Upper lobe of left lung (tissue), 6 donors: ENCODE measurements at regions not wholly inside any gene's neighbourhood (a gene's known extent, or its start where the extent isn't known, plus 50 kb on each side); places are given as distances from the start of the nearest gene placed in this dataset.

Experiments used
- ATAC-seq, 2 donors: fragments of 200-7000 bp; cut with Tn5 transposase; one replicate each; pipeline ENCODE4 v1.9.1; 2022; ENCODE audit warnings: mild to moderate bottlenecking in 2 of 2, moderate library complexity in 2 of 2; ENCODE audit not compliant: low FRiP score in 2 of 2
- DNase-seq, 2 donors: peaks; one replicate each; pipeline ENCODE4 v3.0.0-alpha.2; 2019 to 2020
- H3K27ac ChIP-seq, 4 donors: fragments of 200-600 bp; sonication (generic); one replicate each; pipeline ENCODE4 v1.5.1; 2016 to 2019
- H3K27me3 ChIP-seq, 4 donors: fragments of 200-600 bp; sonication (generic); one replicate each; pipeline ENCODE4 v1.5.1; 2017 to 2019
- H3K36me3 ChIP-seq, 4 donors: fragments of 200-600 bp; sonication (generic); one replicate each; pipeline ENCODE4 v1.5.1; 2016 to 2019
- H3K4me1 ChIP-seq, 4 donors: fragments of 200-600 bp; sonication (generic); one replicate each; pipeline ENCODE4 v1.5.1; 2018 to 2019
- H3K4me3 ChIP-seq, 4 donors: fragments of 200-600 bp; sonication (generic); one replicate each; pipeline ENCODE4 v1.5.1; 2017 to 2019; ENCODE audit warnings: mild to moderate bottlenecking in 2 of 4, moderate library complexity in 1 of 4
- H3K9me3 ChIP-seq, 4 donors: fragments of 200-600 bp; sonication (generic); one replicate each; pipeline ENCODE4 v1.5.1; 2018 to 2019
- CTCF ChIP-seq, 6 experiments: fragments of 450-650 bp in 4 of 6; fragments of 200-600 bp in 2 of 6; sonication (generic) in 2 of 6; IDR thresholded peaks; one replicate each; pipeline ENCODE4 v1.5.1; 2016 to 2019; ENCODE audit warnings: antibody characterized with exemption in 6 of 6
- EP300 ChIP-seq, 4 donors: sonication (generic); formaldehyde crosslinking; IDR thresholded peaks; one replicate each; pipeline ENCODE4 v1.5.1; 2017; ENCODE audit warnings: antibody characterized with exemption in 4 of 4, control low read depth in 2 of 4
- POLR2A ChIP-seq, 4 donors: fragments of 450-650 bp; IDR thresholded peaks; one replicate each; pipeline ENCODE4 v1.5.1; 2016 to 2017; ENCODE audit warnings: antibody characterized with exemption in 4 of 4, mild to moderate bottlenecking in 2 of 4
- POLR2AphosphoS5 ChIP-seq, 2 donors: sonication (generic); formaldehyde crosslinking; IDR thresholded peaks; one replicate each; pipeline ENCODE4 v1.5.1; 2017; ENCODE audit warnings: antibody characterized with exemption in 2 of 2
- WGBS, 2 donors: methylation state at CpG; one replicate each; pipeline ENCODE4 v1.1.5; 2017 to 2018; 5-methylcytosine and 5-hydroxymethylcytosine counted together
- donor health status: DM: no; HTN: no; CAD: no; lungs with moderate emphysema.
- donor health status: DM: no; HTN: yes; CAD: no; lungs with severe emphysema.

- Histone ChIP-seq H3K27me3 (no peaks in the 10 kb centered on the region), H3K27ac (no peak overlapping the region), H3K4me3 (no peak overlapping the region), H3K9me3 (no peaks in the 10 kb centered on the region), H3K4me1 (no peaks in the 10 kb centered on the region), H3K36me3 (no peaks in the 10 kb centered on the region)
- ATAC-seq (no peak), DNase-seq (no peak)
- no peak for TF ChIP-seq CTCF (IDR thresholded peaks at IDR 0.05)
- no peak for TF ChIP-seq EP300 (IDR thresholded peaks at IDR 0.05)
- TF ChIP-seq POLR2A (IDR thresholded peaks at IDR 0.05): no peak
- TF ChIP-seq POLR2AphosphoS5 (IDR thresholded peaks at IDR 0.05): no peak
- 92 to 94% methylated on average over 2 of the region's 2 CpGs for WGBS, 2 donors
Measured at GRCh38 chr7:132045481-132045980, 489.1 kb upstream of the PODXL start.

- Histone ChIP-seq H3K4me3 (no peak overlapping the region), H3K27ac (no peak overlapping the region), H3K4me1 (no peaks in the 10 kb centered on the region), H3K9me3 (no peaks in the 10 kb centered on the region), H3K36me3 (no peaks in the 10 kb centered on the region), H3K27me3 (no peaks in the 10 kb centered on the region)
- no peak for ATAC-seq
- TF ChIP-seq EP300 (IDR thresholded peaks at IDR 0.05) (no peak), CTCF (IDR thresholded peaks at IDR 0.05) (no peak), POLR2AphosphoS5 (IDR thresholded peaks at IDR 0.05) (no peak), POLR2A (IDR thresholded peaks at IDR 0.05) (no peak)
- DNase-seq: no peak
- 63 to 77% methylated on average over 2 of the region's 2 CpGs for WGBS, 2 donors
Measured at GRCh38 chr7:132045002-132045401, 488.6 kb upstream of the PODXL start.

GRCh38 chr7:132044247-132044646 lies 487.8 kb upstream of the PODXL start:
- Histone ChIP-seq H3K4me1 (no peaks in the 10 kb centered on the region), H3K9me3 (no peaks in the 10 kb centered on the region), H3K27me3 (no peaks in the 10 kb centered on the region), H3K36me3 (no peaks in the 10 kb centered on the region), H3K27ac (no peak overlapping the region), H3K4me3 (no peak overlapping the region)
- ATAC-seq: no peak
- TF ChIP-seq EP300 (IDR thresholded peaks at IDR 0.05) (no peak), POLR2AphosphoS5 (IDR thresholded peaks at IDR 0.05) (no peak), CTCF (IDR thresholded peaks at IDR 0.05) (no peak), POLR2A (IDR thresholded peaks at IDR 0.05) (no peak)
- DNase-seq: no peak
- WGBS, 2 donors: 94 to 100% methylated on average over 1 of the region's 1 CpG

GRCh38 chr7:132041108-132041507 lies 484.7 kb upstream of the PODXL start:
- Histone ChIP-seq H3K9me3 (no peaks in the 10 kb centered on the region), H3K4me1 (no peaks in the 10 kb centered on the region), H3K27me3 (no peaks in the 10 kb centered on the region), H3K4me3 (no peak overlapping the region), H3K27ac (no peak overlapping the region), H3K36me3 (no peaks in the 10 kb centered on the region)
- 87 to 89% methylated on average over 3 of the region's 3 CpGs for WGBS, 2 donors
- TF ChIP-seq POLR2A (IDR thresholded peaks at IDR 0.05) (no peak), EP300 (IDR thresholded peaks at IDR 0.05) (no peak), CTCF (IDR thresholded peaks at IDR 0.05) (no peak)
- ATAC-seq (no peak), DNase-seq (no peak)

- no peak overlapping the region for H3K4me3 ChIP-seq
- TF ChIP-seq CTCF (IDR thresholded peaks at IDR 0.05) (no peak), EP300 (IDR thresholded peaks at IDR 0.05) (no peak), POLR2AphosphoS5 (IDR thresholded peaks at IDR 0.05) (no peak), POLR2A (IDR thresholded peaks at IDR 0.05) (no peak)
- no peak for DNase-seq
- ATAC-seq: no peak
- WGBS, 2 donors: 81 to 85% methylated on average over 9 of the region's 9 CpGs
- H3K27ac ChIP-seq: no peak overlapping the region
- peaks cover 0 to 4% (median under 1%) of the 10 kb centered on the region in 4 donors for H3K4me1 ChIP-seq
- no peaks in the 10 kb centered on the region for H3K9me3 ChIP-seq
- no peaks in the 10 kb centered on the region for H3K27me3 ChIP-seq
- H3K36me3 ChIP-seq: no peaks in the 10 kb centered on the region
Measured at GRCh38 chr7:132035517-132036362, 479.3 kb upstream of the PODXL start.
